Activated naive CD8-positive, alpha-beta T cell (primary cell): ENCODE measurements at regions not wholly inside any gene's neighbourhood (a gene's known extent, or its start where the extent isn't known, plus 50 kb on each side); places are given as distances from the start of the nearest gene placed in this dataset.
"Not testable (repeated sequence)": the region's sequence is repeated elsewhere in the genome, so short reads cannot be mapped to it uniquely, and the experiment has no call there.

ENCODE experiments used
- H3K27ac Mint-ChIP-seq: one replicate; pipeline ENCODE4 v1.8.0; 2021; ENCODE audit warnings: mixed read lengths
- H3K27me3 Mint-ChIP-seq: one replicate; pipeline ENCODE4 v1.8.0; 2021; ENCODE audit warnings: mixed read lengths
- H3K36me3 Mint-ChIP-seq: one replicate; pipeline ENCODE4 v1.8.0; 2021; ENCODE audit warnings: mixed read lengths
- H3K4me1 Mint-ChIP-seq: one replicate; pipeline ENCODE4 v1.8.0; 2021; ENCODE audit warnings: low read depth, mixed read lengths
- H3K4me3 Mint-ChIP-seq: one replicate; pipeline ENCODE4 v1.8.0; 2021; ENCODE audit warnings: mild to moderate bottlenecking, mixed read lengths
- H3K9me3 Mint-ChIP-seq: one replicate; pipeline ENCODE4 v1.8.0; 2021; ENCODE audit warnings: low read depth, mixed read lengths

GRCh38 chr12:115811045-115811444 is 466.4 kb downstream of the MED13L start:
- Mint-ChIP-seq H3K27ac (no peak overlapping the region), H3K9me3 (peaks cover 3% of the 10 kb centered on the region), H3K4me1 (no peaks in the 10 kb centered on the region), H3K36me3 (no peaks in the 10 kb centered on the region), H3K4me3 (no peak overlapping the region), H3K27me3 (peaks cover 15% of the 10 kb centered on the region)

GRCh38 chr12:115810122-115810901 is 467.2 kb downstream of the MED13L start:
- H3K9me3 Mint-ChIP-seq: peaks cover 6% of the 10 kb centered on the region
- no peaks in the 10 kb centered on the region for H3K4me1 Mint-ChIP-seq
- no peak overlapping the region for H3K4me3 Mint-ChIP-seq
- no peaks in the 10 kb centered on the region for H3K36me3 Mint-ChIP-seq
- H3K27me3 Mint-ChIP-seq: peaks cover 15% of the 10 kb centered on the region
- no peak overlapping the region for H3K27ac Mint-ChIP-seq

GRCh38 chr12:115806000-115806399 is 471.5 kb downstream of the MED13L start:
- Mint-ChIP-seq H3K27me3 (peaks cover 11% of the 10 kb centered on the region), H3K4me3 (no peak overlapping the region), H3K9me3 (peaks cover 9% of the 10 kb centered on the region), H3K4me1 (no peaks in the 10 kb centered on the region), H3K27ac (no peak overlapping the region), H3K36me3 (no peaks in the 10 kb centered on the region)

- Mint-ChIP-seq H3K9me3 (peaks cover 6% of the 10 kb centered on the region), H3K4me1 (no peaks in the 10 kb centered on the region), H3K27ac (no peak overlapping the region), H3K27me3 (peaks cover 6% of the 10 kb centered on the region), H3K36me3 (no peaks in the 10 kb centered on the region), H3K4me3 (no peak overlapping the region)
These were observed 474.7 kb downstream of the MED13L start for GRCh38 chr12:115802767-115803166.

GRCh38 chr12:115801871-115802270 is 475.6 kb downstream of the MED13L start:
- Mint-ChIP-seq H3K4me3 (no peak overlapping the region), H3K27me3 (peaks cover 4% of the 10 kb centered on the region), H3K4me1 (no peaks in the 10 kb centered on the region), H3K36me3 (no peaks in the 10 kb centered on the region), H3K9me3 (peaks cover 6% of the 10 kb centered on the region), H3K27ac (no peak overlapping the region)

GRCh38 chr12:115799610-115800009 is 477.9 kb downstream of the MED13L start:
- no peaks in the 10 kb centered on the region for H3K4me1 Mint-ChIP-seq
- H3K27ac Mint-ChIP-seq: no peak overlapping the region
- peaks cover 4% of the 10 kb centered on the region for H3K27me3 Mint-ChIP-seq
- H3K9me3 Mint-ChIP-seq: no peaks in the 10 kb centered on the region
- no peaks in the 10 kb centered on the region for H3K36me3 Mint-ChIP-seq
- no peak overlapping the region for H3K4me3 Mint-ChIP-seq

- Mint-ChIP-seq H3K27ac (no peak overlapping the region), H3K4me3 (no peak overlapping the region), H3K36me3 (no peaks in the 10 kb centered on the region)
These were observed 479.1 kb downstream of the MED13L start for GRCh38 chr12:115798309-115798917.

GRCh38 chr12:115794659-115795081 is 482.8 kb downstream of the MED13L start:
- H3K9me3 Mint-ChIP-seq: no peaks in the 10 kb centered on the region
- H3K4me3 Mint-ChIP-seq: no peak overlapping the region
- H3K4me1 Mint-ChIP-seq: no peaks in the 10 kb centered on the region
- H3K27me3 Mint-ChIP-seq: peaks cover 5% of the 10 kb centered on the region
- H3K36me3 Mint-ChIP-seq: no peaks in the 10 kb centered on the region
- no peak overlapping the region for H3K27ac Mint-ChIP-seq

More at GRCh38 chr12:115798309-115798917, 479.1 kb downstream of the MED13L start:
- Mint-ChIP-seq H3K4me1 (no peaks in the 10 kb centered on the region), H3K9me3 (no peaks in the 10 kb centered on the region), H3K27me3 (peaks cover 4% of the 10 kb centered on the region)

GRCh38 chr12:115791331-115791730 is 486.2 kb downstream of the MED13L start:
- Mint-ChIP-seq H3K27me3 (peaks cover 7% of the 10 kb centered on the region), H3K9me3 (no peaks in the 10 kb centered on the region), H3K4me1 (no peaks in the 10 kb centered on the region), H3K4me3 (no peak overlapping the region), H3K27ac (no peak overlapping the region), H3K36me3 (no peaks in the 10 kb centered on the region)

GRCh38 chr12:115790526-115790925 is 487.0 kb downstream of the MED13L start:
- Mint-ChIP-seq H3K4me1 (no peaks in the 10 kb centered on the region), H3K4me3 (no peak overlapping the region), H3K27me3 (peaks cover 5% of the 10 kb centered on the region), H3K27ac (no peak overlapping the region), H3K9me3 (peaks cover 3% of the 10 kb centered on the region), H3K36me3 (no peaks in the 10 kb centered on the region)

- not testable (repeated sequence) for H3K9me3 Mint-ChIP-seq, H3K4me1 Mint-ChIP-seq
These were observed 491.0 kb downstream of the MED13L start for GRCh38 chr12:115786490-115786889.

GRCh38 chr12:115785548-115785947 is 491.9 kb downstream of the MED13L start:
- Mint-ChIP-seq H3K4me1 (no peaks in the 10 kb centered on the region), H3K36me3 (no peaks in the 10 kb centered on the region), H3K27me3 (peaks cover 7% of the 10 kb centered on the region), H3K9me3 (peaks cover 3% of the 10 kb centered on the region), H3K4me3 (no peak overlapping the region), H3K27ac (no peak overlapping the region)

More at GRCh38 chr12:115786490-115786889, 491.0 kb downstream of the MED13L start:
- not testable (repeated sequence) for H3K4me3 Mint-ChIP-seq, H3K36me3 Mint-ChIP-seq, H3K27ac Mint-ChIP-seq, H3K27me3 Mint-ChIP-seq

- H3K36me3 Mint-ChIP-seq: no peaks in the 10 kb centered on the region
- no peak overlapping the region for H3K4me3 Mint-ChIP-seq
- no peaks in the 10 kb centered on the region for H3K9me3 Mint-ChIP-seq
- no peak overlapping the region for H3K27ac Mint-ChIP-seq
- no peaks in the 10 kb centered on the region for H3K4me1 Mint-ChIP-seq
- peaks cover 5% of the 10 kb centered on the region for H3K27me3 Mint-ChIP-seq
These were observed 501.1 kb downstream of the MED13L start for GRCh38 chr12:115776399-115776798.

GRCh38 chr12:115774148-115774895 is 503.2 kb downstream of the MED13L start:
- Mint-ChIP-seq H3K36me3 (no peaks in the 10 kb centered on the region), H3K27ac (no peak overlapping the region), H3K27me3 (no peaks in the 10 kb centered on the region), H3K4me3 (no peak overlapping the region), H3K4me1 (no peaks in the 10 kb centered on the region), H3K9me3 (no peaks in the 10 kb centered on the region)

- Mint-ChIP-seq H3K27ac (no peak overlapping the region), H3K27me3 (no peaks in the 10 kb centered on the region), H3K4me3 (no peak overlapping the region), H3K9me3 (peaks cover 3% of the 10 kb centered on the region), H3K4me1 (no peaks in the 10 kb centered on the region), H3K36me3 (no peaks in the 10 kb centered on the region)
These were observed 505.9 kb downstream of the MED13L start for GRCh38 chr12:115771601-115772000.
